SK-N-DZ (cell line): ENCODE measurements at regions not wholly inside any gene's neighbourhood (a gene's known extent, or its start where the extent isn't known, plus 50 kb on each side); places are given as distances from the start of the nearest gene placed in this dataset.

Experiments
- DNase-seq: peaks from one replicate; pipeline ENCODE4 v3.0.0-alpha.2; 2015; ENCODE audit warnings: low spot score

DNA sequence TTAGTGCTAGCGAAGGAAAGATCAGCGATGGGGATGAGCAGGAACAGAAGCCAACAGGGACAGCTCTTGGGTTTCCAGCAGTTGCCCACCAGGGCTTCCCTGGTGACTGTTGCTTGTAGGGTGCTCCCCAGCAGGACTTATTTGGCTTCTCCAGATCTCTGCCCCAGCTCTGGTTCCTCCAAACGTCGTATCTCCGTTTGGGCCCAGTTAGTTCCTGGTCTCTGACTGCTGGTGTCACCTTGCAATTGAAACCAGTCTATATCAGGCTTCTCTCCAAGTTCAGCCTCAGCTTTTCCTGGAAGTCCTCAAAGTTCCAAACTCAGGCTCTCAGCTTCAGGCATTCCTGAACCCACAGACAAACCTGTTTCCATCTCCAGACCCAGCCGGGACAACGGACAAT, 70.8 kb upstream of the NXT1 start:
- no peak for DNase-seq

DNA sequence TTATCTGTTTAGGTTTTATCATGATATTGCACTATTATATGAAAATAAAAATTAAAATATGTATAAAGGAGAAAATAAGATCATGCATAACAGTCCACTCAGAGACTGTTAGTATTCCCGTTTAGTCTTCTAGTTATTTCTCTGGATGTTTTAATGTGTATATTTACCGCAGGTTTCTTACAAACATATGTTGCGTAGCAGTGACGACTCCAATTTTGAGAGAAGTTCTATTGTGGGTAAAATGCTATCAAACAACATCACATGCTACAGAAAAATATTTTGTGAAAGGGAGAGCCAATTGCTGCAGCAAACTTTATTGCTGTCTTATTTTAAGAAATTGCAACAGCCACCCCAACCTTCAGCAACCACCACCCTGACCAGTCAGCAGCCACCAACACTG, 72.4 kb upstream of the NXT1 start:
- DNase-seq: no peak

DNA sequence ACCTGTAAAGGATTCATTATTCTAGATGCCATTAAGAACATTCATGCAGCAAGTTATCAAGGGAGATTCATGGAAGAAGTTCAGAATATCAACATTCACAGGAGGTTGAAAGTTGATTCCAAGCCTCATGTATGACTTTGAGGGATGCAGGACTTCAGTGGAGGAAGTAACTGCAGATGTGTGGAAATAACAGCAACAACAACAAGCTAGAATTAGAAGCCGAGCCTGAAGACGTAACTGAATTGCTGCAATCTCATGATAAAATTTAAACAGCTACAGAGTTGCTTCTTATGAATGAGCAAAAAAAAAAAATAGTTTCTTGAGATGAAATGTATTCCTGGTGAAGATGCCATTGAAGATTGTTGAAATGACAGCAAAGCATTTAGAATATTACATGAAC, 73.3 kb upstream of the NXT1 start:
- no peak for DNase-seq

DNA sequence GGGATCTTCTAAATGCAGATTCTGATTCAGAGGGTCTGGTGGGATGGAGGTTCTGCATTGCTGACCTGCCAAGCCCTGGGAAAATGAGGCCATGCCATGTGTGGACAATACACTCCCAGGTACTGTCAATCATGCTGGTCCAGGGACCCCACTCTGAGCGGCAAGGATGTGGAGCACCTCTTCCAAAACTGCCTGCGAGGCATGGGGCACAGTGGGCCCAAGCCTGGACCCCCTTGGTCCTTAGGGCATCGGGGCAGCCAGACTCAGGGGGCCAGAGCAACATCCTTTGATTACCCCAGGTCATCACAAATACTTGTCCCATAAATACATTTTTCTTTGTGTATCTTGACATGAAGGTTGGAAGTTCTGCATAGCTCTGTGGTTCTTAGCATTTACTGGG, 76.8 kb upstream of the NXT1 start:
- DNase-seq: no peak

DNA sequence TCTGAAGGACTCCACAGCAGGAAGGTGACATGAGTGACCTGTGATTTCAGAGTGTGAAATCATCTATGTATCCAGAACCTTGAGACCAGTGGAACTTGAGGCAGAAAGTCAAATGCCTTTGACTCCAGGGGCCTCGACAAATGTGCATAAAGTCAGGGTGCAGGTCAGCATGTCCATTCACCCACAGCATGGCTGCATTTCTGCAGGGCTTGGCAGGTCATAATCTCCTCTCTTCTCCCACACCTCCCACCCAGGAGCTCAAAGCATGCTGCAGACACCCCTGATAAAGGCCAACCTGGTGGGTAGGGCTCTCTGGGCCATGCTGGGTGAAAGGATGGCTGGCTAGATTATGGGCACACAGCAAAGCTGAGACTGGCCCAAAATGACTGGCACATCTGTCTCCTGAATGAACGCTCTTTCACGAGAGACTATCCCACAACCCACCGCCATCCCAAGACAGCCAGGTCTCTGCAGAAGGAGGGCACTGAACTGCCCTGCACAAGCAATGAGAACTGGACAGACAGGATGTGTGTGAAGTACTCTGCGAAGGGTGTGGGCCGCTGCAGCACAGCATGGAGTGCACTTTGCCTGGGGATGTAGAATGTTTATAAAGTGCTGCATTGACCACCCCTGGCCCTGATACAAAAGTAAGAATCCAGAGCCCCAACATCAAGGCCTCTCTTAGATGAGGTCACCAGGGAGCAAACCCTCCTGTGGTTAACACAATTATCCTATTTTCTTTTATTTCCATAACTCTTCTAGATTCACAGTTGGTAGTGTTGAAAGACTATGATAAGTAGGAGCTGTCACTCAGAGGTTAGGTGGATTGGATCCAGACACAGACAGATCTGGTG, 78.2 kb upstream of the NXT1 start:
- DNase-seq: no peak

DNA sequence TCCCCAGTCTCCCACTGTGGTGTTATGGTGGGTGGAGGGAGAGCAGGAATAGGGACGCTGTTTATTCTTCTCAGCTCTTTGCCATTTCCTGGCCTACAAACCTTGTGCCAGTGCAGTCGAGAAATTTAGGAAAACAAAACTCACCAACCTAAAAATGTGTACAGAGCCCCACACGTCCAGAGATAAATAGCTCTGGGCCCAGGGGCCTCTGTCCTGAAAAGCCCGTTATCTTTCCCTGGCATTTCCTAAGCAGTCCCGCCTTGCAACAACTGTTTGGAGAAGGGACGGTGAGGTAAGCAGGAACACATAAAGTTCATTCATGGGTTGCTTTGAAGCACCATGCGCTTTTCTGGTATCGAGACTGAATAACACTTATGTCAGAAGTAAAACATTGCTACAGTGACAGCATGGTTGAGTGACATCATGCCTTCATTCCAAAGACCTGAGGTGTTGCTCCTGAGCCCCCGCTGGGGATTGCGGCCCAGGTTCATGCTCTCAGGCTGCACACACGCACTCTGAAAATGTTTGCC, 80.1 kb upstream of the NXT1 start:
- no peak for DNase-seq

DNA sequence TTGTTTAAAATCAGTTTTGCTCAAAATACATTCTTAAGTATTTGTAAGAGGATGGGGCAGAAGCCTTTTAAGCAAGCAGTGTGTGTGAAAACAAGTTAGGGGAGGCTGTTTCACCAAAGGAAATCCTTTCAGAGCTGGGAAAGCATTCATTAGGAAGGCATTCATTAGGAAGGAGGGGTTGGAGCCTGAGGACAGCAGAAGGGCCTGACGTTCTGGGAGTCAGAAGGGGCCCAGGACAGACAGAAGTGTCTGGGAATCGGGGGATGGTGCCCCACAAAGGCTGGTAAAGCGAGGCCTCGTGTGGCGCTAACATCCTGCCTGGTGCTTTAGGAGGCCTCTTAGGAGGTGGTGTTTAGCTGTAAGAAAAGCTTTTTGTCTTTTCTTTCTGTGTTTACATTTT, 80.6 kb upstream of the NXT1 start:
- DNase-seq: no peak

DNA sequence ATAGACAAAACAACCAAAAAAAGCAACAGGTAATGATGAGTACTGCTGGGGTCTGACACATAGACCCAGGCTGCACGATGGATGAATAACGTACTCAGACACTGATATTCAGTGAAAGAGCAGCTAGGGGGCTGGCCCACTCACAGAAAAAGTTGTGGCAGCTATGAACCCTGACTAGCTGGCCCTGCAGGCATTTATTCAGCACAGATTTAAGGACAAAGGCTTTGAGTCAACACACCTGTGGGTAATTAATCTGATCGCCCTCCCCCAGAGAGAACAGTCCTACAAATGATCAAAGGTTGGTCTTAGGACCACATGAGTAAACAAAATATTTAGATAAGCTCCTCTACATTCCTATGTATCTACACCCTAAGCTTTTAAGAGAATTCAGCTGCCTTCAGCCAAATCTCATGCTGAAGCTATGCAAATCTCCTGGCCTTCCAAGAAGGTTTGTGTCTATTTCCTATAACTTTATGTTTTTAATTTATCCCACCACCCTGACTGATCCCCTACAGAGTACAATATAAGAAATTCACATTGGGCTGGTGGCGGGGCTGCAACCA, 81.7 kb upstream of the NXT1 start:
- DNase-seq: no peak

DNA sequence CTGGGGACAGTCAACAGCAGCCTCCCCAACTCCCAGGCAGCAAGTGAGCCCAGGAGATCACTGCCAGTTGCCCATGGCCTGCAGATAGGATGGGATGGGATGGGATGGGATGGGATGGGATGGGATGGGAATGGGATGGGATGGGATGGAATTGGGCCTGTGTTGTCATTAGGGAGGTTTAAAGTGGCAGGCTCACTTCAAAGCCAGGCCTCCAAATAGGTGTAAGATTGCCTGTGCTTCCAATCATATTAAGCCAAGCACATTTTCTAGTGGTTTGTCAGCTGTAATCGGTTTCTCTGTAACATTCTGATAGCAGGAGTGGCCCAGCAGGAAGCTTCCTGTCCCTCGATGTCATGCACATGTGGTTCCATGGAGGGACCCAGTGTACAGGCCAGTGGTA, 82.7 kb upstream of the NXT1 start:
- no peak for DNase-seq

DNA sequence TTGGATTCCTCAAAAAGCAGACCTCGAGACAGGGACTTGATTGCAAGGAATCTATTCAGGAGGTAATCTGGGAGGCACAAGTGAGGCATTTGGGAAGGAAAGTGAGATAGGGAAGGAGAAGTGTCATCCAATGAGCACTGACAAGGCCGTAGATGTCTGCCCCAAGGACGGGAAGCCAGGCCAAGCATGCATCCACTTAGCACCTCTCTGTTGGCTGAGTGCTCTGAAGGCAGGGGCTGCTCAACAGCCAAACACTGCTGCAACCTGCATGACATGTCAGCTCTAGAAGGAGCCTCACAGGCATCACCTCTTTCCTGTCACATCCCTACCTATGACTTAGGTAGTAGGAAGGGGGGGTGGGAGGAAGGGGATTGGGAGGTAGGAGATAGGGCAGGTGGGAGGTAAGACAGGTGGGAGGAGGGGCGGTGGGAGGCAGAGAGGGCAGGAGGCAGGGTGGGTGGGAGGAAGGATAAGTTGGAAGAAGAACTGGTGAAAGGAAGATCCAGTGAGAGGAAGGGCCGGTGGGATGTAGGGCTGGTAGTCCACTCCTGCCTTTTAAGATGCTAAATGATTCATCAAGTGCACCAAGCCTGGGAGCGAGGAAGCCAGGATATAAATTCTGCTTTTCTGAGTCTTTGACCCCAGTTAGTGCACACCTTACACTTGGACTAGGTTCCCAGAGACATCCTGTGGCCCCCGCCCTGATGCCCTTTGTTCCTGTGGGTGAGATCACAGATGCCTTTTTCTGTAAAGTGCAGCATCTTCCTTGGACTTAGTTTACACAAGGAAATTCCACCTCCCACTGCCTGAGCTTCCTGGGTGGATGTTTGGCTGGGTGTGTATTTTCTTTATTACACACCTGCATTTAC, 83.8 kb upstream of the NXT1 start:
- DNase-seq: no peak

DNA sequence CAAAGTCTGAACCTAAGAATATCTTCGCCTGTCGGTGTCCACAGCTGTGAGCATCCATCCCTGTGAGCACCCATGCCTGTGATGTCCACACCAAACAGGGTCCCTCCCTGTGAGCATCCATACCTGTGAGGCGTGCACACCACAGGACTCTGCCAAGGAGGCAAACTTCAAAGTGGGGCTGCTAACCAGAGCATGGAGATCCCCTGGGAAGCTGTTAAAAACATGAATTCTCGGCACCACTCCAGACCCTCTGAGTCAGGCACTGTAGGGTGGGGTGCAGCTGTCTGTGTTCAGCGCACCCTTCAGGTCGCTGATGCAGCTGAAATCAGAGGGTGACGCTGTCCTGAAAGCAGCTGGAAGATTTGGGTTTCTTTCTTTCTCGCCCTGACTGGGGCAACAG, 85.4 kb upstream of the NXT1 start:
- DNase-seq: no peak

DNA sequence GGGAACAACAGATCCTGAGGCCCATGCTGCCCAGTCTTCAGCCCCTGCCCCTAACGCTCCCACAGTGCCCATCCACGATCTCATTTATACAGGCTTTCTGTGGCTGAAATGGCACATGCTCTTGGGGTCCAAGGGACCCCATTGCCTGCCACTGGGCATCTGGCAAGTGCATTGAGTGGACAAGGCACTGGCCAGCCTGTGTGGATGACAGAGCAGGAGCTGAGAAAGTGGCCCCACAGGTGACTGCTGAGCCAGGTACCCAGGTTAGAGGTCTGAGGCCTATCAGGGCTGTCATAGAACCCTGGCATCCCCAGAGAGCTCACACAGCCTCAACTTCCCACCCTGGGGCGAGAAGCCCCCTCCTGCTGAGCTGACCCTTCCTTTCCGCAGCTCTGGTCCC, 86.0 kb upstream of the NXT1 start:
- DNase-seq: no peak

DNA sequence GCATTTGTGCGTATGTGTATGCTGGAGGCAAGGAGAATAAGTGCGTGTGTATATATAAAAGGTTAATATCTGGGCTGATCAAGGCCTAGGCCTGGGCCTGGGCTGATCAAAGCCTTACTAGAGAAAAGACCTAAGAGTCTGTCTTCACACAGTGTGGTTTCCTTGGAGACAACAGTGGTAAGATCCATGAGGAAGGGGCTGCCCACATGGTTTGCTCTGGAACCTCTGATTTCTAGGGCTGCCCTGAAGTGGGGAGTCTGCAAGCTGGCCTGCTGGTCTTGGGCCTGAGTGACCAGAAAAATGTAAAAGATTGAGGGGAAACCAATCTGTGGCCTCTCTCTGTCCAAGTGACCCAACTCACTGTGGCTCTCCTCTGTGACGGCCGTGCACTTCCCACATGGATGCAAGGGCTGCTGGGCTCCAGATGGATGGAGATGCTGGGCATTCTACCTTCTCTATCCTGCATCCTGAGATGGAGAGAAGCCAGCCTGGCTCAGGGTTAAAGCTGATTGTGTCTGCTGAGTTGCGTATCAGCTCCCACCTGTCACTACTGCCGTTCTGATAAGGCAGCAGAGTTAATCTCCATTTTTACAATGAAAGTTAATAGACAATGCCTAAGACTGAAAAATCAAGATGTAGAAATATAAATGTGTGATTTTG, 90.3 kb upstream of the NXT1 start:
- no peak for DNase-seq

DNA sequence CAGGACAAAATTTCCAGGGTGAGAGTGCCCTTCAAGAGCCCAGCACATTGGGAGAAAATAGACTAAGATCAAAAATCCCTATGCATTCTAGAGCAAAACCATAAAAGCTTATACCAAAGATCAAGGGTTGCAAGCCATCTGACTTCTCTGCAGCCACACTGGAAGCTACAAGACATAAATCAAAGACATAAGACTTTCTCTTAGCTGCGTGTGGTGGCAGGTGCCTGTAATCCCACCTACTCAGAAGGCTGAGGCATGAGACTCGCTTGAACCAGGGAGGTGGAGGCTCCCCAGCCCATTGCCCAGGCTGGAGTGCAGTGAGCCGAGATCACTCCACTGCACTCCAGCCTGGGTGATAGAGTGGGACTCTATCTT, 91.9 kb upstream of the NXT1 start:
- no peak for DNase-seq

DNA sequence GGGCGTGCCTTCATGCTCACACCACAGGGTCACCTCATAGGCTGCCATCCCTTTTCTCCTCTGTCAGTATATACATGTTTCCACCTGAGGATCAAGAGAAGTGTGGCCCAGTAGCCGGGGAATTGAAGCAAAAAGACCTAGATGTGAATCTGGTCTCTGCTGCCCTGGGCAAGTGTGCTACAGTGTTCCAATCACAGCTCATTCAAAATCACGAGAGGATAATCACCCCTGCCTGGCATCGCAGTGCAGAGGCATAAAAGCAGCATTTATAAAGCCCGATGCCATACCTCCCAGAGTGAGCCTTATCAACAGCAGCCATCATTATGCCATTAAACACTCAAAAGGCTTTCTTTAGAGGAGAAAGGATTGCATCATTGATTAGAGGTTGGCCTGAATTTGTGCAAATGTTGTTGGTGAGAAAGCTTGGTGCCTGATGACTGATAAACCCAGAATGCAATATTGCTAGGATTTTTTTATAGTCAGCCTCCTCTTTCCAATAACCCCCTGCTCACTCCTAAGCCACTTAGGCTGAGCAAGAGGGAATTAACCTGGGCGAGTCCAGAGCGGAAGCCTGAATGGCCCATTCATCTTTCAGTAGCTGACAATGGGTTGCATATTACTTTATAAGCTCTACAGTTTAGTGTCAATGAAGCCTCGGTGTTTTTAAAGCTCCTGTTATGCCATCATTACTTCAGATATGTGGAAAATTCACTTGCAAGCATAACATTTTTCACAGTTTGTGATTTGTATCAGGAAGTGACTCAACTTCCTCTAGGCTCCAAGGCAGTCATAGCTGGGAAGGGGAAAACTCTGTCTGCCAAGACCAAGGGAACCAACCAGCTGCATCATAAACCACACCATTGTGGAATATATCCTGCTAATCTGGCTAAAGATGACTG, 92.5 kb upstream of the NXT1 start:
- no peak for DNase-seq

DNA sequence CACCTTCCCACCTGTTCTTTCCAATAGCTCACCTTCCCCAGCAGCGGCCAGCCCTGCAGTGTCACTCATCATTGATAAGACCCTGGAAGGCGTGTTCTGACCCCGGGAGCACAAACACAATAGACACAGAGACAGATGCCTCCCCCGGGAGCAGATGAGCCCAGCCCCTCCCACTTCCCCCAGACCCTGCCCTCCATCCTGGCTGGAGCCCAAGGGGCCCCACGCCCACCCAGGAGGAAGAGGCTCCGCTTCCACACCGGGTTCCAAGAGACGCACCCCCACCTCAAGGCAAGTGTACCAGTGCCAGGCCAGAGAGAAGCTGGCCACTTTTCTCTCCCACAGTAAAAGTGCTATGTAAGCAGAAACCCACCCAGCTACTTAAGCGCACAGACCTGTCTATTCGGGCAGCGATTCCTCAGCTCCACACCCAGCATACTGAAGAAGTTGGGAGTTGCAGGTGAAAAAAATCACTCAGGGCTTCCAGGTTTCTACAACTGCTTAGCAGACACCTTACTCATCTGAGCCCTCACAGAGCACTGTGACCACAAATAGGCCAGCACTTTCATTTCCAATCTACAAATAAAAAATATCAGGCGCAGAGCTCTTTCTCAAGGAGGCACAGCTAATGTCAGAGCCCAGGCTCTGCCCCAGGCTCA, 93.4 kb upstream of the NXT1 start:
- no peak for DNase-seq

DNA sequence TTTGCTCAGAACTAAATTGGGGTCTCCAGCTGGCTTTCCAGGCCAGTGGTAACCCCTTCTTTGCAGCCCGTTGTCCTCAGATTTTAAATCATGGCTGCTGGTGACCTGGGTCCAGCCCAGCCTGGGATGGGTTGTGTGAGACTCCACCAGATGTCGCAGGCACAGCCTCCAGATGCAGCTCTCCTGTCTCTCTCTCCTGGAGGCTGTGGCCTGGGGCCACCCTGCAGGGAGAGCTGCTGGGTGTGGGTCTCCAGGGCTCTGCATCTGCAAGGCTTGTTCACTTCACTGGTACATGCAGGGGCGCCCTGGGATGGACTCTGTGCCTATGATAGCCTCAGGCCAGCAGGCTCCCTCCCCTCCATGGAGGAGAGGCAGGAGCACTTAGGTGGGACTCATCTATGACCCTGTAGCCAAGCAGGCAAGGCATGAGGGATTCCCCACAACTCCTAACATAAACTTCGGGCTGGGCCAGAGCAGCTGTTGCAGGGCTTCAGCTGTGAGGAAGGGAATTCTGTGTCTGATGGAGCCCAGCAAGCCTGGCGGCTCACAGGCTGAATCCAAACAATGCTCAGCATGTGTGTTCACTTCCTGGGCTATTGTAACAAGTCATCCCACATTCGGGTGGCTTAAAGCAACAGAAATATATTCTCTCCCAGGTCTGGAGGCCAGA, 94.7 kb upstream of the NXT1 start:
- DNase-seq: no peak

DNA sequence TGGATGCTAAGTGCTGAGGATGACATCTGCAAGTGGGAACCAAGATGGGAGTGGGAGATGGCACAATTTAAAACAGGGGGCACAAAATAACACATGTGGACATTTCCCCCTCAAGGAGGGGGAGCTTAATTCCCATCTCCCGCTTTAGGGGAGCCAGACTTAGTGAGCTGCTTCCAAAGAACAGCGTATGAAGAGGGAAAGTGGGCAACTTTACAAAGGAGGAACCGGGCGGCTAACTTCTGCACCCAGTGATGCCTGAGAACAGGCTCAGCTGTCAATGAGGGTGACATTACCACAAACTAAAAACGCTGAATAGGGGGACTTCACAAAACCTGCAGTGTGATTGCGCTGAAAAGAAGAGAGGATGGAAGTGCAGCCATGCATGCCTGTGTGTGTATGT, 95.5 kb upstream of the NXT1 start:
- no peak for DNase-seq

DNA sequence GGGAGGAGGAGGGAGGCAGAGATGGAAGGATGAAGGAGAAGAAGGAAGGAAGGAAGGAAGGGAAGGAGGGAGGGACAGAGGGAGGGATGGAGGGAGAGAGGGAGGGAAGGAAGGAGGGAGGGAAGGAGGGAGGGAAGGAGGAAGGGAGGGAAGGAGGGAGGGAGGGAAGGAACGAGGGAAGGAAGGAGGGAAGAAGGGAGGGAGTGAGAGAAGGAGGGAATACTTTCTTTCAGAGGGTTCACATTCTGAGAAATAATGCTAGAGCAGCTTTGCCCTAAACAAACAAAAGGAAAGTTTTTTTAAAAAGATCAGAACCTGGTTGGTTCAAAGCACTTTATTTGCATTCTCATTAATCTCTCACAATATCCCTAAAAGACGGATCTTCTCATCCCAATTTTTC, 96.1 kb upstream of the NXT1 start:
- DNase-seq: no peak

DNA sequence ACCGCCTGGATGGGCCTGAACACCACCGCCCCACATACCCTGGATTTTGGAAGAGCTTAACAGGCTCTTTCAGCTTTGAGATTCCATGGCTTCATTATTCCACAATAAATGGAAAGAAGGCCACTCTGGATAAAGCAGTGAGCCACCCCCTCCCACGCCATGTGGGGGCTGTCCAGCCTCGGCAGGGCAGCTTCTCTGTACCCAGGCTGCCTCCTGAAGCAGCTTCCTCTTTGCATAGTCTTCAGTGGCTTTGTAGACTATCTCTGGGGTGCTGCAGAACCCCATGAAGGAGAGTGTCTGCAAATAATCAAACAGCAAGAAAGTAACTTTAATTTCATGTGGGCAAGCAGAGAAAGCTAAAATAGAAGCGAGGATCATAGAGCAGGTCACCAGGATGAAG, 96.6 kb upstream of the NXT1 start:
- DNase-seq: no peak
